Activated B cell treated with CpG ODN at 0.5 μM for 24 hours (primary cell): ENCODE measurements at regions not wholly inside any gene's neighbourhood (a gene's known extent, or its start where the extent isn't known, plus 50 kb on each side); places are given as distances from the start of the nearest gene placed in this dataset.

Experiments
- ATAC-seq: fragments of 200-7000 bp; cut with Tn5 transposase; one replicate; pipeline ENCODE4 v1.10.0; 2021; ENCODE audit warnings: low read depth, mild to moderate bottlenecking, moderate library complexity
- CTCF ChIA-PET: fragments of 350-600 bp; sonication (Branson Sonifier 250); formaldehyde crosslinking; loops from one replicate; lab custom pipeline; 2021; ENCODE audit warnings: antibody characterized with exemption; lab: Charles Lee
- POLR2A ChIA-PET: fragments of 350-600 bp; sonication (Branson Sonifier 250); formaldehyde crosslinking; loops from one replicate; lab custom pipeline; 2021; ENCODE audit warnings: antibody characterized with exemption; lab: Charles Lee
- DNase-seq: peaks from one replicate; pipeline ENCODE4 v3.0.0; 2022
- H3K27ac Mint-ChIP-seq: one replicate; pipeline ENCODE4 v1.8.0; 2020; ENCODE audit warnings: mixed read lengths
- H3K27me3 Mint-ChIP-seq: one replicate; pipeline ENCODE4 v1.8.0; 2021; ENCODE audit warnings: mixed read lengths
- H3K36me3 Mint-ChIP-seq: one replicate; pipeline ENCODE4 v1.8.0; 2021; ENCODE audit warnings: low read depth, mixed read lengths
- H3K4me1 Mint-ChIP-seq: one replicate; pipeline ENCODE4 v1.8.0; 2021; ENCODE audit warnings: mixed read lengths
- H3K4me3 Mint-ChIP-seq: one replicate; pipeline ENCODE4 v1.8.0; 2020; ENCODE audit warnings: mild to moderate bottlenecking, mixed read lengths
- H3K9me3 Mint-ChIP-seq: one replicate; pipeline ENCODE4 v1.8.0; 2020; ENCODE audit warnings: mixed read lengths
- CTCF ChIP-seq: fragments of 200-600 bp; IDR thresholded peaks from one replicate; pipeline ENCODE4 v1.8.0; 2022; ENCODE audit warnings: antibody characterized with exemption, mild to moderate bottlenecking
- intact Hi-C: fragments of 100-400 bp; cut with micrococcal nuclease; formaldehyde crosslinking; loops from one replicate; pipeline ENCODE4 v1.15.1; 2024

GRCh38 chr11:37616291-37616690, 1018.3 kb upstream of the RAG2 start:
- H3K27ac Mint-ChIP-seq: no peak overlapping the region
- ChIA-PET POLR2A (no interaction called here), CTCF (no interaction called here)
- no peaks in the 10 kb centered on the region for H3K36me3 Mint-ChIP-seq
- ATAC-seq (no peak), DNase-seq (no peak)
- no peak overlapping the region for H3K4me3 Mint-ChIP-seq
- intact Hi-C loops: no loop called here
- peaks cover 9% of the 10 kb centered on the region for H3K9me3 Mint-ChIP-seq
- TF ChIP-seq CTCF: no peak
- no peaks in the 10 kb centered on the region for H3K4me1 Mint-ChIP-seq
- H3K27me3 Mint-ChIP-seq: no peaks in the 10 kb centered on the region

GRCh38 chr11:37613031-37613430, 1015.0 kb upstream of the RAG2 start:
- intact Hi-C loops: no loop called here
- no peak overlapping the region for H3K27ac Mint-ChIP-seq
- ChIA-PET POLR2A (no interaction called here), CTCF (no interaction called here)
- no peaks in the 10 kb centered on the region for H3K27me3 Mint-ChIP-seq
- no peak for TF ChIP-seq CTCF
- H3K9me3 Mint-ChIP-seq: peaks cover 9% of the 10 kb centered on the region
- H3K4me3 Mint-ChIP-seq: no peak overlapping the region
- H3K4me1 Mint-ChIP-seq: no peaks in the 10 kb centered on the region
- no peak for ATAC-seq
- DNase-seq: no peak
- no peaks in the 10 kb centered on the region for H3K36me3 Mint-ChIP-seq

- POLR2A ChIA-PET: no interaction called here
- Mint-ChIP-seq H3K4me1 (no peaks in the 10 kb centered on the region), H3K4me3 (no peak overlapping the region), H3K27me3 (no peaks in the 10 kb centered on the region), H3K9me3 (peaks cover 9% of the 10 kb centered on the region), H3K36me3 (no peaks in the 10 kb centered on the region), H3K27ac (no peak overlapping the region)
- DNase-seq (no peak), ATAC-seq (no peak)
- intact Hi-C loops: no loop called here
- CTCF ChIA-PET: no interaction called here
- no peak for TF ChIP-seq CTCF
Measured at GRCh38 chr11:37612146-37612545, 1014.1 kb upstream of the RAG2 start.

- DNase-seq (no peak), ATAC-seq (no peak)
- no peaks in the 10 kb centered on the region for H3K27me3 Mint-ChIP-seq
- no peaks in the 10 kb centered on the region for H3K36me3 Mint-ChIP-seq
- TF ChIP-seq CTCF: no peak
- H3K9me3 Mint-ChIP-seq: peaks cover 8% of the 10 kb centered on the region
- POLR2A ChIA-PET: no interaction called here
- no peaks in the 10 kb centered on the region for H3K4me1 Mint-ChIP-seq
- intact Hi-C loops: no loop called here
- CTCF ChIA-PET: no interaction called here
- no peak overlapping the region for H3K27ac Mint-ChIP-seq
- no peak overlapping the region for H3K4me3 Mint-ChIP-seq
Measured at GRCh38 chr11:37605229-37605628, 1007.2 kb upstream of the RAG2 start.

GRCh38 chr11:37598381-37598780, 1000.3 kb upstream of the RAG2 start:
- intact Hi-C loops: no loop called here
- Mint-ChIP-seq H3K36me3 (no peaks in the 10 kb centered on the region), H3K4me1 (no peaks in the 10 kb centered on the region), H3K27ac (no peak overlapping the region), H3K4me3 (no peak overlapping the region), H3K9me3 (peaks cover 1% of the 10 kb centered on the region), H3K27me3 (no peaks in the 10 kb centered on the region)
- ChIA-PET CTCF (no interaction called here), POLR2A (no interaction called here)
- no peak for DNase-seq
- no peak for TF ChIP-seq CTCF
- no peak for ATAC-seq
